ENCODE measurements at regions not wholly inside any gene's neighbourhood (a gene's known extent, or its start where the extent isn't known, plus 50 kb on each side); places are given as distances from the start of the nearest gene placed in this dataset.
"Not testable (repeated sequence)": the region's sequence is repeated elsewhere in the genome, so short reads cannot be mapped to it uniquely, and the experiment has no call there.

- no peak for DNase-seq (ENCODE audit: low read depth in 2 of 3, low spot score in 2 of 3)
Observed at GRCh38 chr1:99062192-99062591, 57.5 kb upstream of the PLPPR5 start.

- DNase-seq (ENCODE audit: low read depth in 2 of 3, low spot score in 2 of 3) = no peak
Observed at GRCh38 chr1:99069146-99069545, 64.5 kb upstream of the PLPPR5 start.

- DNase-seq (ENCODE audit: low read depth in 2 of 3, low spot score in 2 of 3) = not testable (repeated sequence)
Observed at GRCh38 chr1:99078529-99078928, 73.9 kb upstream of the PLPPR5 start.

GRCh38 chr1:99082366-99082765, 77.7 kb upstream of the PLPPR5 start:
- DNase-seq (ENCODE audit: low read depth in 2 of 3, low spot score in 2 of 3) = no peak

GRCh38 chr1:99083338-99083737, 78.7 kb upstream of the PLPPR5 start:
- DNase-seq (ENCODE audit: low read depth in 2 of 3, low spot score in 2 of 3) = no peak

GRCh38 chr1:99084562-99084961, 79.9 kb upstream of the PLPPR5 start:
- no peak for DNase-seq (ENCODE audit: low read depth in 2 of 3, low spot score in 2 of 3)

GRCh38 chr1:99086057-99086456, 81.4 kb upstream of the PLPPR5 start:
- no peak for DNase-seq (ENCODE audit: low read depth in 2 of 3, low spot score in 2 of 3)

GRCh38 chr1:99098589-99098988, 93.9 kb upstream of the PLPPR5 start:
- DNase-seq (ENCODE audit: low read depth in 2 of 3, low spot score in 2 of 3) = no peak

- no peak for DNase-seq (ENCODE audit: low read depth in 2 of 3, low spot score in 2 of 3)
Observed at GRCh38 chr1:99106274-99106673, 101.6 kb upstream of the PLPPR5 start.

GRCh38 chr1:99107680-99108079, 103.0 kb upstream of the PLPPR5 start:
- no peak for DNase-seq (ENCODE audit: low read depth in 2 of 3, low spot score in 2 of 3)

GRCh38 chr1:99110140-99111041, 105.7 kb upstream of the PLPPR5 start:
- no peak for DNase-seq (ENCODE audit: low read depth in 2 of 3, low spot score in 2 of 3)

- DNase-seq (ENCODE audit: low read depth in 2 of 3, low spot score in 2 of 3) = no peak
Observed at GRCh38 chr1:99115231-99115630, 110.6 kb upstream of the PLPPR5 start.

GRCh38 chr1:99119188-99119587, 114.5 kb upstream of the PLPPR5 start:
- DNase-seq (ENCODE audit: low read depth in 2 of 3, low spot score in 2 of 3) = no peak

GRCh38 chr1:99122039-99122438, 117.4 kb upstream of the PLPPR5 start:
- DNase-seq (ENCODE audit: low read depth in 2 of 3, low spot score in 2 of 3) = no peak

- no peak for DNase-seq (ENCODE audit: low read depth in 2 of 3, low spot score in 2 of 3)
Observed at GRCh38 chr1:99123936-99124335, 119.3 kb upstream of the PLPPR5 start.

GRCh38 chr1:99131546-99131945, 126.9 kb upstream of the PLPPR5 start:
- no peak for DNase-seq (ENCODE audit: low read depth in 2 of 3, low spot score in 2 of 3)

GRCh38 chr1:99133756-99134500, 129.3 kb upstream of the PLPPR5 start:
- DNase-seq (ENCODE audit: low read depth in 2 of 3, low spot score in 2 of 3) = no peak

GRCh38 chr1:99137554-99138206, 126.6 kb upstream of the PLPPR4 start:
- DNase-seq (ENCODE audit: low read depth in 2 of 3, low spot score in 2 of 3) = no peak

GRCh38 chr1:99139876-99140275, 124.4 kb upstream of the PLPPR4 start:
- DNase-seq (ENCODE audit: low read depth in 2 of 3, low spot score in 2 of 3) = no peak

- DNase-seq (ENCODE audit: low read depth in 2 of 3, low spot score in 2 of 3) = no peak
Observed at GRCh38 chr1:99146129-99146848, 118.0 kb upstream of the PLPPR4 start.

- no peak for DNase-seq (ENCODE audit: low read depth in 2 of 3, low spot score in 2 of 3)
Observed at GRCh38 chr1:99149952-99150351, 114.3 kb upstream of the PLPPR4 start.

All from hematopoietic multipotent progenitor cell (in vitro differentiated cells).